GM21367 (cell line): ENCODE measurements at regions not wholly inside any gene's neighbourhood (a gene's known extent, or its start where the extent isn't known, plus 50 kb on each side); places are given as distances from the start of the nearest gene placed in this dataset.
"Not testable (repeated sequence)": the region's sequence is repeated elsewhere in the genome, so short reads cannot be mapped to it uniquely, and the experiment has no call there.

Source experiments
- ATAC-seq: cut with Tn5 transposase; IDR thresholded peaks from one replicate; pipeline ENCODE4 v1.9.1; 2021; ENCODE audit not compliant: unreplicated experiment

DNA sequence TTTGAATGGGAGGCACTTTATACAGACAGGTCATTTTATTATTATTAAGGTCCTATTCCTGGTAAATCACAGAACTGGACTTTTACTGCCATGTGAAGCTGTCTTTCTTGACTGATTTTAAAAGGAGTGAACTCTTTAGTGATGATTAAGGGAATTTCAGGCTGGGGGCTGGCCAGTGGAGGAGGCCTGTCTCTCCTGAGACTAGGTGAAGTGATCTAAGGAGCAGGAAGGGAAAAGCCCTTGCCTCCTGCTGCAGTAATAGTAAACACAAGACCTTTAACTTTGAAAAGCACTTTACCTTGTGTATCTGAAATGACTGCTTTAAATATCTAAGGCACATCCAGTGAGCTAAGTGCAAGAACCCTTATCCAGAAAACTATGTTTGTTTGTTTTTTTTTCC lies 118.0 kb upstream of the SPAG17 start:
- no peak for ATAC-seq

DNA sequence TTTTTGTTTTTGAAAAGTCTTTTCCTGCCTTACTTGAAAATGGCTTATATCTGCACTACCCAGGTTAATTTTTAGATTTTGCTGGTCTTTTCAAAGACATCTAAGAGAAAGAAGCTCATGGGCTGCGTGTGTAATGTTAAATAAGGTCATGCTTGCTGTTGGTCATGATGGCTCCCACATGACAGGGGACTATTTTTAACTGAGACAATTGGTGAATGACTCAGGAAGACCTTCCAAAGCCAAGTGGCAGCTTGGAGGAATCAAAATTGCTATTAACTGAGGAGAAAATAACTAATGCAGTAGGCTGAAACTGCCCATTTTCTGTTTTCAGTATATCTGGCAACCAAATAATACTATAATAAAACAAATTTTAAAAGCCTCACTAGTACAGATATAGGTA lies 117.1 kb upstream of the SPAG17 start:
- ATAC-seq, result no peak

DNA sequence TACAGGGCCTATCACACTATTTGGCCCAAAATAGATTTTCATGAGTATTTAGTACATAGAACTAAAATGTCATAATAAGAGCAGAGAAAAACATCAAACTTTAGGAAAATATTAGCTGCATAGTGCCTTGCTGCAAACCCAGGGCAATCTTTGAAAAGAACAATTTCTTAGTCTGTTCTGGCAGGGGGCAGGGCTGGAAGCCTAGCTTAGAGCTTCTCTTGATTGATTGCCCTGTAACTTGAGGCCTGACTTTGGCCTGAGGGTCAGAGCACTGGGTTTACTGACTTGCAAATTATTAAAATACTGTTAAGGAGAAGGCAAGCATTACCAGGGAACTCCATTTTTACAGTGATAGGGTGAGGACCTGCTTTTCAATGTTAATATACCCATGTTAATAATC lies 115.8 kb upstream of the SPAG17 start:
- no peak for ATAC-seq

DNA sequence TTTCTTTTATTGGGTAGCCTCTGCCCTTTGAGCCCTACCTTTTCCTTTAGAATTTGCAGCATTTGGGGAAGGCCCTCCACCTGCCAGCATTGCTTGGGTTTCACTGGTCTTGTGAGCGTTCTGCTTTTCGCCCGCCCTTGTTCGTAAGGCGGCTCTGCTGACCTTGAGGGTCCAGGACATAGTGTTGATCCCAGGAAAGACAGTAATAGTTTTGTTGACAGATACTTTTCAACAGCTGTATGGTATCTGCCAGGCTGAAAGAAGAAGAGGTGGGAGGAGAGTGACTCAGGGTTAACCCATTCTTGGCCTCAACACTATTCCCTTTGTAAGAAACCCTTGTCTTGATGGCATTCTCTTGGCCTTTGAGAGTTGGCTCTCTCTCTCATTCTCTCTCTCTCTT lies 113.4 kb upstream of the SPAG17 start:
- no peak for ATAC-seq

DNA sequence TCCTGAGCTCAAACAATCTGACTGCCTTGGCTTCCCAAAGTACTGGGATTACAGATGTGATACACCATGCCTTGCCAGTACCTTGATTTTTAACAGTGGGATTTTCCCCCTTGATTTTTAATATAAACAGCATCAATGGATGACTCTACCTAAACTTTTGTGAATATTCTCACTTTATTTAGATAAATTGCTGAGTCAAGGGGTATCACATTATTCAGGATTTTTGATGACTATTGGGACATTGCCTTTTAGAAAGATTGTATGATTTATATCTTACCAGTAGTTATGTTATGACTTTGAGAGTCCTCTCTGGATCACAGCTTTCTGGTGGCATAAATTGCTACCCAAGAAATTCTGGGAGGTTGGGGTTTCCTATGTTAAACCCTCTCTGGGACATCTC lies 112.5 kb upstream of the SPAG17 start:
- ATAC-seq, result no peak

DNA sequence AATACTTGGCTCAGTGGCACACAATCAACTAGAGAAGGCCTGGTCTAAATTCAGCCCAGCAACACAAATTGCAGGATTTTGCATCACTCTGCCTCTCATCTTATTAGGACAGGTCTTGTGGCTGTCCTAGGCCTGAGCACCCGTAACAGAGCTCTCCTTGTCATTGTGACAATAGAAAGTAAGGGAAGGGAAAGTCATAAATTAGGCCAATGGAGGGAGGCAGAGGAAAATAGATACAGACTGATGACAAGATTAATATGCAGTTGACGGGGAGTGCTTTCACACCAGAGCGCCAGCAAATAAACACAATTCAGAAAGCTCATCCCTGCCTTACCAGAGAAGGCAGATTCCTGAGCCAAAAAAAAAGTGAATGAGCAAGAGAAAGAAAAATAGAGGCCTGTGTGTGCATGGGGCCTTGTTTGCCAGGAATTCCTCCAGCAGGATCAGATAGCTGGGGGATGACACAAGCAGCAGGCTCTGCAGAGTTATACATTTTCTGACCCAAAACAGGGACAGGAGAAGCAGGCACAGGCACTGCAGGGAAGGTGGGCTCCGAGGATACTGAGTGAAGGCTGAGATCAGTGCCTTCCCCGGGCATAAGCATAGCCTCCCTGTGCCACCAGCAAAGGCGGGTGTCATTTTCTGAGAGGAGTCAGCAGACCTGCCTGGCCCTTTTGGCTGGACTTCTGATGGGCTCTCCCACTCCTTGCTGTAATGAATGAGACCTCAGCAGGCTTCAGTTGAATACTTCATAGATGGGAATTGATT lies 110.0 kb upstream of the SPAG17 start:
- no peak for ATAC-seq

DNA sequence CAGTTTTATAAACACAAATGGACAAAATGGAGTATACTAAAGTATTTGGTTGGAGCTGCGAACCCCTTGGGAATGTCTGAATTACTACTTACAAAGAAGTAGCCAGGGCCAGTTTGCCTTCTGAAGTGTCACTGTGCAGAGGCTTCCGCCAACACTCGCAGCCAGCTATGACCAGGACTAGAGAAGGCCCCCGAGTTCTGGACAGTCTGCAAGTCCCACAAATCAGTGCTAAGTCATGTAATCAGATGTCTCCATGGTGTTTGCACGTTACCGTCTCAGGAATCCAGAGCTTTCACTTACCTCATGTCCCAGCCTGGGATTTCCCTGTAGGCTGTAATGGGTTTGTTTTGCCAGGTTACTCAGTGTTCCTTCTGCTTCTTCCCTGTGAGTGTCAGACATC lies 106.6 kb upstream of the SPAG17 start:
- no peak for ATAC-seq

DNA sequence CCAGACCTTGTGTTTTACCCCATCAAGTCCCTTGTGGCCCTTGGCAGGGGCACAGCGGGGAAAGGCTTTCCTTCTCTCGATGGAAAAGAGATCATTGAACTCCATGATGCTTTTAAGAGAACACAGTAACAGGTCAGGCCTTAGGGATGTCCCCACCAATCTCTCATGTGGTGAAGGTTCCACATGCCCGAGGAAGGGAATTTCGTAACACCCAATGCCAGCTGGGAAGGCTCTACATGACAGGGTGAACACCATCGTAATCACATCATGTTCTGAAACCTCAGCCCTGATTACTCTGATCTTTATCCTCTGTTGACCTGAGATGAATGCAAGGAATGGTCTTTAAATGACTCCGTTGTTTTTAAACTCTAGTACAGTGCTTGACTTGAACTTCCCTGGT lies 105.5 kb upstream of the SPAG17 start:
- no peak for ATAC-seq

DNA sequence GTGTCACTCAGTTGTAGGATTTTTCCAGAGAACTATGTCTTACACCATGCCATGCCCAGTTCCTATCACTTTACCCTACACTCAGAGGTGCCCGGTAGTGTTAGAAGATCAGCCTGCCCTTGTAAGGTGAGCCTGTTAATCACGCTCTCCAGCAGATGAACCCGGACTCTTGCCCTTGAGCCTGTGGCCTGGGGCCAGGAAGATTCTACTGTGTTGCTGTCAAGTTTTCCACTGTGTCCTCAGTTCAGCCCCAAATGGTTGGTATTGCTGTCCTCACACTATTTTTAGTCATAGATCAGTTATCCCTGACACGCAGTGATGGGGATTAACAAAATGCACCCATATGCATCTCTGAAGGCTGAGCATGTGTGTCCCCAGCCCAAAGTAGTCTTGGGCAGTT lies 105.0 kb upstream of the SPAG17 start:
- no peak for ATAC-seq

DNA sequence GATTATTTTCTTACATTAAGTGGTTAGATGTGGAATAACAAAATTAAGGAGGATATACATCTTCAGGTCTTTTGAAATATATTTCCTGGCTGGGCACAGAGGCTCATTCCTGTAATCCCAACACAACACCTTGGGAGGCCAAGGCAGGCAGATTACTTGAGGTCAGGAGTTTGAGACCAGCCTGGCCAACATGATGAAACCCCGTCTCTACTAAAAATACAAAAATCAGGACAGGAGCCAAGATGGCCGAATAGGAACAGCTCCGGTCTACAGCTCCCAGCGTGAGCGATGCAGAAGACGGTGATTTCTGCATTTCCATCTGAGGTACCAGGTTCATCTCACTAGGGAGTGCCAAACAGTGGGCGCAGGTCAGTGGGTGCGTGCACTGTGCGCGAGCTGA lies 95.6 kb upstream of the SPAG17 start:
- ATAC-seq, result not testable (repeated sequence)

DNA sequence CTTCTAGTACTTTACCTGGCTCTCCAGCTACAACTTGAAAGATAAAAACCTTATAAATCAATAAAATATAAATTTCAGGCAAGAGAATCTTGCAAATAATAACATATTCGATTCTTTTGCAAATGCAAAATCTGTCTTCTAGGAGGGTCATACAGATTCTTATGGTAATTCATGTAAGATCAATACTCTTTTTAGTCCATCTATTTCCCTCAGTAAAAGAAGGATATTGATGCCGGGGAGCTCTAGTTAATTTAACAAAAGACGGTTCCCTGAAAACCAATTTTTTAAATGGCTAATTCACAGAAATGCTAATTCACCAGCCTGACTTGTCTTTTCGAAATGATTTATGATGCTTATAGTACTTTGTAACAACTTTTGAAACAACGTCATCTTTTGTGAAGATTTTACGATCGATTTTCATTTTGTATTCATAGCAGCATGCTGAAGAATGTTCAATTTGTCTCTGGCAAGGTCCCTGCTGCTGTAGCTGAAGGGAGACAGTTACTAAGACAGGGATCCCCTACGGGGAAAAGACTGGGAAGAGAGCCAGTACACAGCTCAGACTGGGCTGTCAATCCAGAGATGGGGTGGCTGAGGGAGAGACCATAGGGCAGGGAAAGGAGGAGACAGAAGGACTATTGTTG lies 90.6 kb upstream of the SPAG17 start:
- ATAC-seq, result no peak

DNA sequence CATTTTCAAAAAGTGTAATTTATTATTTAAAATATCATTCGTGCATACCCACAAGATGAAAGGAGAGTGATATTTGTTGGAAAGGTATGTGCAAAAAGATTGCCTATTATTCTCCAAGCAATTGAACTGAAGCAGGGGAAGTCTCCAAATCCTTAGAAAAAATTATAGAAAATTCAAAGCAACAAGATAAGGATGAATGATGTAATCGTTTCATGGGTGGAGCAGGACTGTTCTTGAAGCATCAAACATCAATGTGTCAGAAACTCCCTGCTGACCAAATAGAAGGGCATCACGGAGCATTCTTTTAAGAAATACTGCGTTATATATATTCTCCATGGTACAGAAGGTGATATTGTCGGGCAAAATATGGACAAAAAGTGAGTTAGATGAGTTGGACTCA lies 87.9 kb upstream of the SPAG17 start:
- no peak for ATAC-seq

DNA sequence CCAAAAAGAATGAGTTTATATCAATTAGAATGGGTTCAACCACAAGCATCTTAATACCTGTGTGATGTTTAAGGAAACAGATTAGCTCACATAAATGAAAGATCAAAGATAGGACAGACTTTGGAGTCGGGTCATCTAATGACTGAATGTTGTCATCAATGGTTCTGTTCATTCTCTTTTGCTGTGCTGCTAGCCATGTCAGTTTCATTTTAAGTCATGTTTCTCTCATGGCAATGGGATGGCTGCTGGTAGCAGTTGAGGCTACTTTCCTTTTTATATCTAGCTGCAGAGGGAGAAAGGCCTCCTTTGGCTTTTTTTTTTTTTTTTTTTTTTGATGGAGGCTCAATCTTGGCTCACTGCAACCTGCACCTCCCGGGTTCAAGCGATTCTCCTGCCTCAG lies 86.9 kb upstream of the SPAG17 start:
- no peak for ATAC-seq

DNA sequence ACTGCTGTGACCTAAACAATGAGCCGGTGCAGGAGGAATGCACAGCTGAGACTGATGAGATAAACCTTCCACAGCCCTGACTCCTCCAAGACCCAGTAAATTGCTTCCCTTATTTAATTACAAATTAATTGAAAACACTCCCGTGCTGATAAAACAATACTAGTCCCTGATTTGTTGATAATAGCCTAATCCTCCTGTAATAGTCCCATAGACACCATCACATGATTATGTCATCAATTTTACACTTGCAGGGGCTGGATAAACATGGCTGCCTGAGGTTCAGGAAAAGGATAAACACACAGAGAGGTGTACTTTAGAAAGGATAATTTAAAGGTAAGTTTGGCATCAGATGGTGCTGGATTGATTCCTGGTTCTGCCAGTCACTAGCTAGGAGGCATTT lies 84.6 kb upstream of the SPAG17 start:
- ATAC-seq, result no peak

DNA sequence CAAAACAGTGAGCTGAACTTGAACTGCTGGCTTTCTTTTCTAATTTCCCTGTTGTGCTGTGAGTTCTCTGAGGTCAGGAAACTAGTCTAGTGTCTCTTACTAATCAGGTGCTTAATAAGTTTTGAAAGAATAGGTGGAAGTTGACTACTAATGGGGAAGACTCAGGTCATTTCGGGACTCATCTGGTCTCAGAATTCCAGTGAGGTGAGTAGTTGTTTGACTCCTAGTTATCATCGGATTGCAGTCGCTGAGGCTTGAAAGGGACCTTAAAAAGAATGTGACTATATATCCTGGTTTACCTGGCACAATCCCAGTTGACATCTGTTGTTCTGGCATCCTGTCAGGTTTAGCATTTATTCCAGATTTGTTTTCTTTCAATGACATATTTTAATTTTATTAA lies 81.4 kb upstream of the SPAG17 start:
- ATAC-seq, result no peak

DNA sequence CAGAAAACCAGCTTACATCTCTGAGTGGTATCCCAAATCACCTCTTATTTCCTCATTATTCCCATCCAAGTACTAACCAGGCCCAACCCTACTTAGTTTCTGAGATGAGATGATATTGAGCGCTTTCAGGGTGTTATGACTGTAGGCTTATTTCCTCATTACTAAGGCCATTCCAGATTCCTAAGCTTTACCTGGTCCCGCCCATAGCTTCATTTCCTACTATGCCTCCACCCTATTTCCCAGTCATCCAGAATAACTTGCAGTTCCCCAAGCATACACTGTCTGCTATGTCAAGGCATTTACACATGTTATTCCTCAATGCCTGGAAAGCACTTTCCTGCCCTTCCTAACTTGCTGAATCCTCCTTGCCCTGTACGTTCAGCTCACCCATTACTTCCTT lies 79.3 kb upstream of the SPAG17 start:
- no peak for ATAC-seq

DNA sequence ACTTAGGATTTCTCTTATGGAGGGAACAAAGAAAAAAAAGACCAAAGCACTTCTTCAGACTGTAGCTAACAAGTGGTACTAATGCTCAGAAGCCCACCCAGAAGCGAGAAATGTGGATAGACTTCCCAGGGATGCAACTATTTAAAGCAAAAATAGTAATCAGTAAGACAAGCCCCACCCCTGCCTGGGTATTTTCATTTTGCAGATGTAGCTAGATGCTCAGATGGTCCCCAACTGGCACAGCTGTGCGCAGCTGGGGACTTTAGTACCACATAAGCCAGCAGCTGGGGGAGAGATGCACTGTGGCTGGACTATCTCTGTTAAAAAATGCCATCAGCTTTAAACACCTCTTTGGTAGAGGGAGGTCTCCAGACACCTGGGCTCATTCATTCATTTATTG lies 77.8 kb upstream of the SPAG17 start:
- no peak for ATAC-seq

DNA sequence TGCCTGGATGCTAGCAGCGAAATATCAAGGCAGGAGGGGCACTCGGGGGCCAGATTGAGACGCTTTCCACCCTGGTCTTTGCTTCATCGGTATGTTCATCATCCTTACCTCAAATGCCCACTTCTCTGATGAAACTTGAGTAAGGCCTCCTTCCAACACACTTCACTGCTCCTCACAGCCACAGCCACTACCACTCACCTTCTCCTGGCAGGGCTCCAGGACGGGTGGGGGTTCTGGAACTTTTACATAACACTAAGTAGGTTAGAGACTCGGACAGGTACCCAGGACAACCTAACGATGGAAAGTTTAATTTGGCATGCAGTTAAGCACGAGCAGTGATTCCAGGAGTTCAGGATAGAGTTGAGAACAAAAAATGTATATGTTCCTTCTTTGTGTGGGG lies 73.9 kb upstream of the SPAG17 start:
- no peak for ATAC-seq

DNA sequence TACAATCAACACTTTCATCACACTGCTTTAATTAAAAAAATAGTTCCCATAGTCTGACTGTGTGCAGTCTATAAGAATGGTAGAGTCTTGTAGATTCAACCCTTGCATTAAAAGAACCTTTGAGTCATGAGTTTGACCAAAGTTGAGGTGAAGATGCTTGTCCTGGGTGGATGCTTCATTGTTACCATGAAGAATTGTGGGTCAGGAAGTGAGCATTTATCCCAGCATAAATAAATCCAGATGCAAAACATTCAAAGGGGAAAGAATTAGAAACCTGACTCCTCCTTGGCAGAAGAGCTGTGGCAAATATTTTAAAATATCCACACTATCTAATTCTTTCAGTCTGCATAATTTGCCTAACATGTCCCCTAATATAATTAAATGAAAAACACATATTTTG lies 72.9 kb upstream of the SPAG17 start:
- ATAC-seq, result no peak

DNA sequence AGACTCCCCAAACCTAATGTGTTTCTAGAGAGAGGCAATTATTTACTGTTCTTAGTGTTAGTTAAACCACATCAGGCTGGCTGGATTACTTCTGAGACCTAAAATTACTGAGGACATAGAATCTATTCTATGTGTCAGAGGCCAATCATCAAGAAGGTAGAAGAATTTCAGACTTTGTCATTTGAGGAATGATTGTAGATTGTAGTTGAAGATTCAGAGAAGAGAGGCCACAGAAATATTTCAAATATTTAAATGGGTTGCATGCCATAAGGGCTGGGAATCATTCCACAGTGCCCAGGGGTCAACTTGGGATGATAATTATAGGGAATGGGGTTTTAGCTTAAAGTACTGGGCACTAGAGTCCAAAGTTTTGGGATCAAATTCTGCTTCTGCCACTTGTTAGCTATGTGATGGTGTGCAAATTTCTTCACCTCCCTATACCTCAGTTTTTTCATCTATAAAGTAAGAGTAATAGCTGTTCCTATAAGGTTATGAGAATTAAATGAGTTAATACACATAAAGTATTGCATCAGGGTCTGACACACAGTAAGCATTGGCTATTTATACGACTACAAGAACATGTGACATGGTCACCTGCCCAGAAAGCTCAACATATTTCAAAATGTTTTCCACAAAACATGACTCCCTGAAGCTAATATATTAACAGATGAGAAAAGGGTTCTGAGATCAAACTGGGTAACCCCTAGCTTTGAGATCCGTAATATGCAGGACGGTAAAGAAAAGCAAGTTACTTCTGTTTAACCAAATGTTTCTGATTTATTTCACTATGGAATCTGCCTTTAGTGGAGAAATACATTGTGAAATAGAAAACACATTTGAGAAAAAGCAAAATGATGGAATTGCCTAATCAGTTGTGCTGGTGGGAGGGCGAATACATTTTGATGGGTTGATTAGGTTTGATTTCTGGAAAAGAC lies 69.7 kb upstream of the SPAG17 start:
- no peak for ATAC-seq

DNA sequence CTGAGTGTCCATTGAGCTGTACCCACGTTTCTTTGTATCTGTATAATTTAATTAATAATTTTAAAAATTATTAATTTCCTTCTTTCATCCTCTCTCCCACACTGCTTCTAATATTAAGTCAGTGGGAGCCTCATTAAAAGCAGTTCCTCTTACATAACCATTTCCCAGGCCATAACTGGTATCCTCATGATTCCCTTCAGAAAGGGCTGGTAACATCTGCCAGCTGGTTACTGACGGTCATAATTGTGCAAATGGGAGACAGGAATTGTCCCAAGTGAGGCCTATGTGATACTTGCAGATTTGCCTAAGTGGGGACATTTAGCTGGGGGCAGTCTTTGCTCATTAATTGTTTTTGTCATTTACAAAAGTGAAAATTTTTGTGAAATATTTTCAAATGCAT lies 69.0 kb upstream of the SPAG17 start:
- ATAC-seq, result no peak
